COLO829 (cell line): ENCODE measurements at regions not wholly inside any gene's neighbourhood (a gene's known extent, or its start where the extent isn't known, plus 50 kb on each side); places are given as distances from the start of the nearest gene placed in this dataset.
A peak's percentile ranks its signal among the peaks of the same experiment; 100 is the strongest.
"Not testable (repeated sequence)": the region's sequence is repeated elsewhere in the genome, so short reads cannot be mapped to it uniquely, and the experiment has no call there.

Source experiments
- DNase-seq: peaks from one replicate; pipeline ENCODE4 v3.0.0; 2012; ENCODE audit warnings: low spot score

GRCh38 chr18:43812627-43813026 lies 535.3 kb upstream of the SYT4 start:
- no peak for DNase-seq

GRCh38 chr18:43819397-43819796 lies 542.1 kb upstream of the SYT4 start:
- DNase-seq, result no peak

- no peak for DNase-seq
Measured at GRCh38 chr18:43819873-43820272, 542.6 kb upstream of the SYT4 start.

GRCh38 chr18:43825768-43826167 lies 548.5 kb upstream of the SYT4 start:
- DNase-seq, result no peak

GRCh38 chr18:43826215-43826614 lies 548.9 kb upstream of the SYT4 start:
- no peak for DNase-seq

GRCh38 chr18:43827311-43827710 lies 550.0 kb upstream of the SYT4 start:
- DNase-seq, result no peak

GRCh38 chr18:43830303-43830702 lies 553.0 kb upstream of the SYT4 start:
- DNase-seq, result no peak

GRCh38 chr18:43830947-43831346 lies 553.7 kb upstream of the SYT4 start:
- no peak for DNase-seq

GRCh38 chr18:43846299-43846698 lies 569.0 kb upstream of the SYT4 start:
- no peak for DNase-seq

- DNase-seq, result no peak
Measured at GRCh38 chr18:43847164-43848091, 570.1 kb upstream of the SYT4 start.

- DNase-seq, result not testable (repeated sequence)
Measured at GRCh38 chr18:43849831-43850230, 572.5 kb upstream of the SYT4 start.

- DNase-seq, result no peak
Measured at GRCh38 chr18:43855376-43855775, 578.1 kb upstream of the SYT4 start.

- no peak for DNase-seq
Measured at GRCh38 chr18:43863180-43863579, 585.9 kb upstream of the SYT4 start.

- no peak for DNase-seq
Measured at GRCh38 chr18:43866696-43867095, 589.4 kb upstream of the SYT4 start.

- peak; percentile 13 for DNase-seq
Measured at GRCh38 chr18:43868497-43868995, 591.3 kb upstream of the SYT4 start.

- DNase-seq, result no peak
Measured at GRCh38 chr18:43869451-43870008, 592.2 kb upstream of the SYT4 start.

GRCh38 chr18:43870626-43871025 lies 593.3 kb upstream of the SYT4 start:
- DNase-seq, result no peak

- no peak for DNase-seq
Measured at GRCh38 chr18:43875511-43875910, 598.2 kb upstream of the SYT4 start.

GRCh38 chr18:43876286-43876685 lies 599.0 kb upstream of the SYT4 start:
- DNase-seq, result no peak

GRCh38 chr18:43876748-43877147 lies 599.5 kb upstream of the SYT4 start:
- DNase-seq, result no peak

- DNase-seq, result no peak
Measured at GRCh38 chr18:43877616-43878321, 600.5 kb upstream of the SYT4 start.

GRCh38 chr18:43879415-43879814 lies 602.1 kb upstream of the SYT4 start:
- DNase-seq, result no peak
